ENCODE measurements at regions not wholly inside any gene's neighbourhood (a gene's known extent, or its start where the extent isn't known, plus 50 kb on each side); places are given as distances from the start of the nearest gene placed in this dataset.
"Not testable (repeated sequence)": the region's sequence is repeated elsewhere in the genome, so short reads cannot be mapped to it uniquely, and the experiment has no call there.

- H3K9ac ChIP-seq (ENCODE audit: low read depth in 2 of 2, low read length in 2 of 2), result no peak overlapping the region
- DNase-seq, result no peak
- H3K36me3 ChIP-seq, result no peaks in the 10 kb centered on the region
- no peak for TF ChIP-seq CTCF (IDR thresholded peaks at IDR 0.05)
- H3K27me3 ChIP-seq, result no peaks in the 10 kb centered on the region
- no peak overlapping the region for H3K27ac ChIP-seq
- H3K4me3 ChIP-seq, result no peak overlapping the region
- intact Hi-C loops (cut with DNase I), result no loop called here
- no peaks in the 10 kb centered on the region for H3K4me1 ChIP-seq
- no peaks in the 10 kb centered on the region for H3K9me3 ChIP-seq
These were observed 189.3 kb upstream of the CTNND2 start for GRCh38 chr5:12093586-12093985.

- intact Hi-C loops (cut with DNase I), result no loop called here
- no peaks in the 10 kb centered on the region for H3K9me3 ChIP-seq
- no peak overlapping the region for H3K4me3 ChIP-seq
- DNase-seq, result no peak
- H3K27me3 ChIP-seq, result no peaks in the 10 kb centered on the region
- no peaks in the 10 kb centered on the region for H3K36me3 ChIP-seq
- no peak overlapping the region for H3K9ac ChIP-seq (ENCODE audit: low read depth in 2 of 2, low read length in 2 of 2)
- no peaks in the 10 kb centered on the region for H3K4me1 ChIP-seq
- no peak for TF ChIP-seq CTCF (IDR thresholded peaks at IDR 0.05)
- H3K27ac ChIP-seq, result no peak overlapping the region
These were observed 176.5 kb upstream of the CTNND2 start for GRCh38 chr5:12080761-12081160.

- H3K9me3 ChIP-seq; H3K36me3 ChIP-seq; H3K27me3 ChIP-seq; DNase-seq; H3K4me3 ChIP-seq; H3K4me1 ChIP-seq; H3K9ac ChIP-seq (ENCODE audit: low read depth in 2 of 2, low read length in 2 of 2); intact Hi-C loops (cut with DNase I); H3K27ac ChIP-seq: not testable (repeated sequence)
These were observed 174.0 kb upstream of the CTNND2 start for GRCh38 chr5:12078286-12078685.

- H3K27me3 ChIP-seq, result no peaks in the 10 kb centered on the region
- H3K9me3 ChIP-seq, result no peaks in the 10 kb centered on the region
- no peaks in the 10 kb centered on the region for H3K36me3 ChIP-seq
- intact Hi-C loops (cut with DNase I), result no loop called here
- H3K27ac ChIP-seq, result no peak overlapping the region
- H3K4me3 ChIP-seq, result no peak overlapping the region
- no peak for DNase-seq
- no peak overlapping the region for H3K9ac ChIP-seq (ENCODE audit: low read depth in 2 of 2, low read length in 2 of 2)
- no peaks in the 10 kb centered on the region for H3K4me1 ChIP-seq
- no peak for TF ChIP-seq CTCF (IDR thresholded peaks at IDR 0.05)
These were observed 169.2 kb upstream of the CTNND2 start for GRCh38 chr5:12073426-12073825.

GRCh38 chr5:12072441-12072840 lies 168.2 kb upstream of the CTNND2 start:
- Histone ChIP-seq H3K27ac (no peak overlapping the region), H3K9me3 (no peaks in the 10 kb centered on the region), H3K27me3 (no peaks in the 10 kb centered on the region), H3K9ac (ENCODE audit: low read depth in 2 of 2, low read length in 2 of 2) (no peak overlapping the region), H3K36me3 (no peaks in the 10 kb centered on the region), H3K4me1 (no peaks in the 10 kb centered on the region), H3K4me3 (no peak overlapping the region)
- DNase-seq, result no peak
- intact Hi-C loops (cut with DNase I), result no loop called here
- no peak for TF ChIP-seq CTCF (IDR thresholded peaks at IDR 0.05)

GRCh38 chr5:12071455-12071854 lies 167.2 kb upstream of the CTNND2 start:
- Histone ChIP-seq H3K36me3 (no peaks in the 10 kb centered on the region), H3K9me3 (no peaks in the 10 kb centered on the region), H3K27ac (no peak overlapping the region), H3K9ac (ENCODE audit: low read depth in 2 of 2, low read length in 2 of 2) (no peak overlapping the region), H3K27me3 (no peaks in the 10 kb centered on the region), H3K4me3 (no peak overlapping the region), H3K4me1 (no peaks in the 10 kb centered on the region)
- intact Hi-C loops (cut with DNase I), result no loop called here
- DNase-seq, result no peak
- no peak for TF ChIP-seq CTCF (IDR thresholded peaks at IDR 0.05)

Measured in colonic mucosa (tissue), 4 donors.